SK-N-MC (cell line): ENCODE measurements at regions not wholly inside any gene's neighbourhood (a gene's known extent, or its start where the extent isn't known, plus 50 kb on each side); places are given as distances from the start of the nearest gene placed in this dataset.

Experiments used
- DNase-seq: peaks from one replicate; pipeline ENCODE4 v3.0.0-alpha.2; 2011; ENCODE audit warnings: low read depth, low spot score
- H3K27ac ChIP-seq: fragments of 200-600 bp; sonication (generic); 2 replicates; pipeline ENCODE4 v1.5.1; 2016; ENCODE audit warnings: mixed run types
- H3K36me3 ChIP-seq: fragments of 200-600 bp; sonication (generic); 2 replicates; pipeline ENCODE4 v1.6.1; 2017; ENCODE audit warnings: antibody characterized with exemption, low read length, mixed read lengths; ENCODE audit not compliant: insufficient read depth
- H3K4me3 ChIP-seq: fragments of 200-600 bp; sonication (generic); 2 replicates; pipeline ENCODE4 v1.5.1; 2016
- H3K9ac ChIP-seq: fragments of 200-600 bp; sonication (generic); 2 replicates; pipeline ENCODE4 v1.8.0; 2017; ENCODE audit warnings: mixed run types, mixed read lengths; ENCODE audit not compliant: insufficient read length
- H3K9me3 ChIP-seq: fragments of 200-600 bp; sonication (generic); 2 replicates; pipeline ENCODE4 v1.6.1; 2017; ENCODE audit warnings: low read depth, mild to moderate bottlenecking, antibody characterized with exemption, low read length, moderate library complexity, mixed read lengths
- EZH2 ChIP-seq: fragments of 200-600 bp; sonication (generic); IDR thresholded peaks from one replicate; pipeline ENCODE4 v1.6.1; 2017; ENCODE audit warnings: antibody characterized with exemption
- FOXP2 ChIP-seq: optimal IDR thresholded peaks from 2 replicates; pipeline ENCODE3; 2011; ENCODE audit warnings: mild to moderate bottlenecking, moderate library complexity; ENCODE audit not compliant: insufficient read depth; ENCODE audit errors: extremely low read length, control extremely low read depth
- POLR2AphosphoS5 ChIP-seq: IDR thresholded peaks from 2 replicates; pipeline ENCODE4 v1.6.1; 2012; ENCODE audit warnings: mild to moderate bottlenecking, low read depth, low read length, borderline replicate concordance

DNA sequence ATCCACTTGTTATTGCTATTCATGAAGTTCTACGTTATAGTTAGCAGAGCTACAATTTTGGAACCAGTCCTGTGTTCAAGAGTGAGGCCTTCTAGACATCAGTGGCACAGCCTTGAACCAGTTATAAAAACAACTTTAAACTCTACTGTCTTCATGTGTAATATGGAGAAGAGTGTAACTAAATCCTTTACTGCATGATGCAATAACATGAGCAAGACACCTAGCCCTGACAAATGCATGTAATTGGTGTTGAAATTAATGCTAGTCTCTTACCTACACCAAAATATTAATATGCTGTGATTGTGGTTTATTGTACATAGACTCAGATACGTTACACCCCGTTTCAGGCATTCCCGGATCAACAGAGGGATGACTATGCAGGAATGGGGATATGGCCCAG is 654.6 kb downstream of the IRX1 start:
- no peak overlapping the region for H3K9ac ChIP-seq
- no peak overlapping the region for H3K4me3 ChIP-seq
- H3K36me3 ChIP-seq: no peaks in the 10 kb centered on the region
- H3K9me3 ChIP-seq: no peaks in the 10 kb centered on the region
- no peak for DNase-seq
- H3K27ac ChIP-seq: no peak overlapping the region
- TF ChIP-seq POLR2AphosphoS5 (no peak), EZH2 (no peak), FOXP2 (no peak)

GRCh38 chr5:4252385-4252784 is 656.8 kb downstream of the IRX1 start:
- TF ChIP-seq FOXP2: no peak
- H3K4me3 ChIP-seq: no peak overlapping the region
- no peaks in the 10 kb centered on the region for H3K36me3 ChIP-seq
- no peak overlapping the region for H3K9ac ChIP-seq
- no peak for DNase-seq
- H3K27ac ChIP-seq: no peak overlapping the region
- no peaks in the 10 kb centered on the region for H3K9me3 ChIP-seq

DNA sequence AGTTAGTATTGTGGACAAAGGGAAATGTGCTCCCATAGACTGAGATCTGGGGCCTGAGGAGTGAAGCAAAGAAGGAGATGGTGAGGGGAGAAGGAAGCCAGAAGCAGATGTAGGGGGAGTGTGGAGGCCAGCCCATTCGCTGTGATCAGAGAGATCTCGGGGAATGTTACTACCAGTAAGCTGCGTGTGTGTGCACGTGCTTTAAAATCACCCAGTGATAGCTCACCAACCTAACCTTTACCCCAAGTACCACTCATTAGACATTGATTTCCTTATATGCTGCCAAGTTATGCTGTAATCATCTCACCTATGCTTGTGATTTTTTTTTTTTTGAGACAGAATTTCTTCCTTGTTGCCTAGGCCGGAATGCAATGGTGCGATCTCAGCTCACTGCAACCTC is 659.1 kb downstream of the IRX1 start:
- H3K9ac ChIP-seq: no peak overlapping the region
- TF ChIP-seq FOXP2: no peak
- no peak for TF ChIP-seq POLR2AphosphoS5
- TF ChIP-seq EZH2: no peak
- H3K27ac ChIP-seq: no peak overlapping the region
- no peaks in the 10 kb centered on the region for H3K9me3 ChIP-seq
- H3K4me3 ChIP-seq: no peak overlapping the region
- DNase-seq: no peak
- H3K36me3 ChIP-seq: no peaks in the 10 kb centered on the region

- no peaks in the 10 kb centered on the region for H3K36me3 ChIP-seq
- DNase-seq: no peak
- no peak overlapping the region for H3K4me3 ChIP-seq
- H3K9me3 ChIP-seq: no peaks in the 10 kb centered on the region
- H3K27ac ChIP-seq: no peak overlapping the region
- H3K9ac ChIP-seq: no peak overlapping the region
- no peak for TF ChIP-seq POLR2AphosphoS5
- no peak for TF ChIP-seq EZH2
- no peak for TF ChIP-seq FOXP2
Observed at GRCh38 chr5:4255441-4255840, 659.8 kb downstream of the IRX1 start.

DNA sequence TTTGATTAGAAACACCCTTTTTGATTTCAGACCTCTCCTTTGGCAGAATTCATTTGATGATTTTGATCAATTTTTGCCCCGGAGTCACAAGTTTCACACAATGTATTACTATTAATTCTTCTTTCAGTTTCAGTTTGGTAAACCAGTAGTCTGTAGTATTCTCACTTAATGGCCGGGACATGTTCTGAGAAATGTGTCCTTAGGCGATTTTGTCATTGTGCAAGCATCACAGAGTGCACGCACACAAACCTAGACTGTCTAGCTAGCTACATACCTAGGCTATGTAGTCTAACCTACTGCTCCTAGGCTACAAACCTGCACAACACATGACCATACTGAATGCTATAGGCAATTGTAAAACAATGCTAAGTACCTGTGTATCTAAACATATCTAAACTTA is 662.5 kb downstream of the IRX1 start:
- Histone ChIP-seq H3K4me3 (no peak overlapping the region), H3K36me3 (no peaks in the 10 kb centered on the region), H3K9ac (no peak overlapping the region), H3K9me3 (no peaks in the 10 kb centered on the region), H3K27ac (no peak overlapping the region)
- TF ChIP-seq FOXP2: no peak
- no peak for TF ChIP-seq EZH2
- TF ChIP-seq POLR2AphosphoS5: no peak
- no peak for DNase-seq

DNA sequence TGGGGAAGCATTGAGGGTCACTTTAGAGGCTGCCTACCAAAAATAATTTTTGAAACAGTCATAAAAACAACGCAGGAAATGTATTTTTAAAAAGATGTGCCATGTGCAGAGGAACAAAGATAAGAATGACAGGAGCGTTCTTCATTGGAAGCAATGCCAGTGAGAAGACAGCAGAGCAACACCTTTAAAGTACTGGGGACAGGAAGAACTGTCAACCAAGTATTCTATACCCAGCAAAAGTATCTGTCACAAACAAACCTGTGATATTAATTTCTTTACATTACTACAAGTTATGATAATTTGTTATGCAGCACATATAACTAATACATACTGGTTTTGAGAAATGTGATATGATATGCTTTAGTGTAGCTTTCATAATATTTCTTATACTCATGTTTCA is 675.6 kb downstream of the IRX1 start:
- DNase-seq: no peak
- TF ChIP-seq POLR2AphosphoS5 (no peak), FOXP2 (no peak), EZH2 (no peak)
- Histone ChIP-seq H3K9me3 (no peaks in the 10 kb centered on the region), H3K36me3 (no peaks in the 10 kb centered on the region), H3K4me3 (no peak overlapping the region), H3K27ac (no peak overlapping the region), H3K9ac (no peak overlapping the region)

DNA sequence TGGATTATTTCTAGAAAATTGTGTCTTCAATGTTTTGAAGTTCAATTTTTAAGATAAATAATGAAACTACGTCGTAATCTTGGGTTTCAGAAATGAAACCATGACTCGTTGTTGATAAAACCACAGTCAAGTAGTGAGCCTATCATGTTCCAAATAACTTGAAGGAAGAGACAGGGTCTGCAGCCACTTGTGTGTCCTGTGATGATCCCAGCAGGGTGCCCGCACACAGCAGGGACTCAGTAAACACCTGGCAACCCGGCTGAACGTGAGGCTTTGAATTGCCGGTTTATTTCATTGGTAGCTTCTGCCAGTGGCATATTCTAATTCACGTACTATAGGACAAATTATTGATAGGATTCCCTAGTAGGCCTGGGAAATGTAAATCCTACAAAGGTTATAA is 679.6 kb downstream of the IRX1 start:
- no peak overlapping the region for H3K9ac ChIP-seq

DNA sequence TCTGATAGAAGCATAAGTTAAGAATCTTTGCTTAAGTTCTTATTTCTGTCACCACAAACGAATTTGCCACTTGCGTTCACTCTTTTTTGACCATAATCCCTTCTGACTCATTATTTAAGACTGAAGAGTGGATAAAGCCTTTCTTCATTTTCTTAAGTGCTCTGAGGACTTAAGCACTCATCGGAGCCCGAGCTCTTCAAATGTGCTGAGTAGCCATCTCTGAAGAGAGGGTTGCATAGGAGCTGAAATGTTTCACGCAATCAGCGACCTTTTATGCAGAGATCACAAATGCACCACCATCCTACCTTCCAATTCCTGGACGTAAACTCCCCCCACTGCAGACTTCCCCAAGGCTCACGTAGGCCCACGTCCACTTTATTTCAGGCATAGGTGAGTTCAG is 699.2 kb downstream of the IRX1 start:
- no peak for TF ChIP-seq FOXP2
- TF ChIP-seq POLR2AphosphoS5: no peak
- TF ChIP-seq EZH2: no peak
- Histone ChIP-seq H3K4me3 (no peak overlapping the region), H3K9me3 (no peaks in the 10 kb centered on the region), H3K27ac (no peak overlapping the region), H3K36me3 (no peaks in the 10 kb centered on the region), H3K9ac (no peak overlapping the region)
- DNase-seq: no peak

More for the DNA sequence above, 679.6 kb downstream of the IRX1 start:
- no peak overlapping the region for H3K27ac ChIP-seq
- no peaks in the 10 kb centered on the region for H3K9me3 ChIP-seq
- H3K4me3 ChIP-seq: no peak overlapping the region
- H3K36me3 ChIP-seq: no peaks in the 10 kb centered on the region
- no peak for DNase-seq
- TF ChIP-seq FOXP2 (no peak), POLR2AphosphoS5 (no peak), EZH2 (no peak)

DNA sequence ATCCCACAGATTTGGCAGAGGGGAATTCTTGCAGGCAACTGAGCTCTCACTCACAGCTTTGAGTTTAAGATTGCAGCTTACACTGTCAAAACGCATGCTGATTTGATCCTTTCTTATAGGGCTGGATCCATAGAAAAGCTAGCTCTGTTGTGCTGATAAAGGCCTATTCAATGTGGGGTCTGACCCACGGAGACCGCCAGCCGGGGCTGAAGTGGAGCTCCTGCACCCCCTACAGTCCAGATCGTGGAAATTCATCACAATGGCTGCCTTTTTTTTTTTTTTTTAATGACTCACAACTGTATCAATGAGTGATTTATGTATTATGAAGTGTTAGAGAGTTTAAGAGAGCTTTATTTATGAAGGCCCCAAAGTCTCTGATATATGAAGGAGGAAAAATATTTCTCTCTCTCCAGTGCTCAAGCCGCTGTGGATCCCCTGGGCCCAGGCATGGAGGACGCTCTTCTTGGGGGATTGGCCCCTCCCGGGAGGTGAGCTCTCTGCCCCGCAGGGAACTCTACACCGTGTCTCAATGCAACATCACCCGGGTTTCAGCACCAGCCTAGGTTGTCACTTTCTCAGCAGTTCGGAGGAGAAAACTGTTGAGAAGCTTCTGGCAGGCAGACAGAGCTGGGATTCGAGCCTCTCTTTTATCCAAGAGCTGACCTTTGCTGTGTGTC is 700.2 kb downstream of the IRX1 start:
- no peak overlapping the region for H3K9ac ChIP-seq
- H3K9me3 ChIP-seq: no peaks in the 10 kb centered on the region
- H3K27ac ChIP-seq: no peak overlapping the region
- peak; percentile 8 for DNase-seq
- TF ChIP-seq FOXP2 (no peak), POLR2AphosphoS5 (no peak), EZH2 (no peak)
- H3K4me3 ChIP-seq: no peak overlapping the region
- no peaks in the 10 kb centered on the region for H3K36me3 ChIP-seq
